NOMO-1 treated with dmso at 0.1 percent for 144 hours (cell line): ENCODE measurements at regions not wholly inside any gene's neighbourhood (a gene's known extent, or its start where the extent isn't known, plus 50 kb on each side); places are given as distances from the start of the nearest gene placed in this dataset.
"Not testable (repeated sequence)": the region's sequence is repeated elsewhere in the genome, so short reads cannot be mapped to it uniquely, and the experiment has no call there.

Source experiments
- DNase-seq: peaks from one replicate; lab custom pipeline; 2025; ENCODE audit not compliant: unreplicated experiment; lab: John Stamatoyannopoulos, UW

DNA sequence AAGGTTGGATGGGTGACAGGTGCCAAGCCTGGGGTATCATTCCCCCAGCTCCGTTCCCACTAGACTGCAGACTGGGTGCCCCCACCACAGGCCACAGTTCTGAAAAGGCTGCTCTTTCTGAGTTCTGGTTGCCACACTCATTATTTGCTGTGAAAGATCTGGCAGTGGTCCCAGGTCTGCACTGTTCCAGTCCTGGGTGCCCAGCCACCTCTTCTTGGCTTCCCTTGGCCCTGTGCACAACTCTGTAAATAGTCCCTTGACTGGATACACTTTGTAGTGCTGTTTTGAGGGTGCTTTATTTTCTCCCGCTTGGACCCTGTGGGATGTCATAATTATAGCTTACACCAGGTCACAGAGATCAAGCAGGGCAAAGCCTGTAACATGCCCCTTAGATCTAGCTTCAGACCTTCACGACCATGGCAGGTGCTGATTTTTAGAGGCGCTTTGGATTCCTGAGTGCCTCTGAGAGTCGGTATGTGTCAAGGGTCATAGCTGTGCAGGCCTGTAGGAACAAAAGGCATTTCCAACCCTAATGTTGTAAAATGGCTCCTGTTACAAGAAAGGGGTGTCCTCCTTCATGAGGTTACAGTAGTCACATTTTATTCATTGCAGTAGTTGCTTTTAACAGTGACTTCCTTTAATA is 344.9 kb downstream of the ICE1 start:
- DNase-seq: no peak

DNA sequence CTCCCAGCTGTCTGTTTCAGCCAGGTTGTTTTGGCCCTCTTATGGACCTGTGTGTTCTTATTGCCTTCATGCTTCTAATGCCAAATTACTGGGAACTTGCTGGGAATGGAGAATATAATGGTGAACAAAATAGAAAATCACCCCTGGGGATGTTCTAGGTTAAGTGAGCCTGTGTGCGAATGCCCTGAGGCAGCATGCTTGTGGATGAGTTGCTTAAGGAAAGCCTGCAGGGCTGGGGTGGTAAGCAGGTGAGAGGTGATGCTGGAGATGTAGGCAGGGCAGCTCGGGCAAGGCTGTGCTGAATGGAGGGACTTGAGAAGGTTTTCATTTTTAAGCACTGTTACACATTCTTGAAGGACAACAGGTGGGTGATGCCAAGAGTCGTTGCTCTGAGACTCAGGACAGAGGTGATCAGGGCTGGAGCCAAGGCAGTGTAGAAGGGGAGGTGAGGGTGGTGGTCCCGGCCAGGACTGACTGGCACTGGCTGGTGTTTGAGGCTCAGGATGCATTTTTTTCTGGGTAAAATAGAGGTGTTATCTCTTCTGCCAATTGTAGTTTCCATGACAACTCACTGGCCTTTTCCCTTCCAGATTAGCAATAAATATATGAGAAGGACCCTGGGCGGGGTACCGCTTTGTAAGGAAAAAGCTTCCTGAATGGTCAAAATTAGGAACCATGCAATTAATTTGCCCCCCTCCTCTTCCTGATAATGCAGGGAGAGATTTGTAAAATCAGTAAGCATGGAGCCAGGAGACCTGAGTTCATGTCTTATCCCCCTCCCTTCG is 342.8 kb downstream of the ICE1 start:
- no peak for DNase-seq

DNA sequence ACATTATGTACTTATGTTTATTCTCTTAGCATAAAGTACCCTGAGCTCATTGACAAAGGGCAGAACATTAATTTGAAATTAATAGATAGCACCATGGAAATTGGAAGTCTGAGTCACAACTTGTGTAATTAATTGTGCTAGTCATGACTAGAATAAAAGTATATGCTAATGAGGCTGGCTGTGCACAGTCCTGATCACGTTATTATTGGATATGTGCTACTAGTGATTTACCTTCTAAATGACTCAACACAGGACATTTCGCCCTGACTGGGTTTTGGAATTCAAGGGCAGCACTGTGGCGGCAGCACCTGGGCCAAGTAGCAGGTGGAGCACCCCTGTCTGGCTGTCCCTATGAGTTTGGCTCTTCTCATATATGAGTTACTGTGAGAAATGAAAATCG is 341.8 kb downstream of the ICE1 start:
- DNase-seq: no peak

DNA sequence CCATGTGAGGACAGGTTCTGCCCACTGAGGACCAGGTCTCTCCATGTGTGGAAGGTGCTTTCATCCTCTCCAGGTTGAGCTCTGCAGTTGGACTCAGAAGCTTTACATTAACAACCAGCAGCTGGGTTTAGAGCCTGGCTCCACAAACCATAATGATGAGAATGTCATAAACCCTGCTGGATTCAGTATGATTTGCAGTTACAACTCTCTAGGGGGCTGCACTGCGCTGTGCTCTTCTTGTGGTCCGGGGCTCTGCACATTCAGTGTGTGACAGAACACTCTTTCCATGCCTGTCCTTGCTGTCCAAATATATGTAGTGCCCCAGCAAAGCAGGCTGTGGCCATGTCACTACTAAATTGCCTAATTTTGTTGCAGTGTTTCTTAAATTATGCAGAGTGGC is 334.3 kb downstream of the ICE1 start:
- DNase-seq: no peak

DNA sequence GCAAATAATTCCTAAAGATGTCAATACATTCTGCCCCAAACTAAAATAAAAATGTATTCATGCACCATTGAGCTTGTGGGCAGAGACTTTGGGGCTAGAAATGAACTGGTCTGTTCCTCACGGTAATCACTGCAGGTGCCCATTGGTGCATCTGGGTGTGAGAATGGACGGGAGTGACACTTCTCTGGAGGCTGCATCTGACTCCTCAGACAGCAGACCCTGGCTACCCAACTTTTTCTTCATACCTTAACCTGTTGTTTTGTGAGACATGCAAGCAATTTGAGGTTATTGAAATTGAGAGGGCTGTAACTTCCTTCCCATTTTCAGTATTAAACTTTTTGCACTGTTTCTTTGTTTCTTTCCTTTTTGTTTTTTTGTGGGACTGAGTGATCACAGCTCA is 333.4 kb downstream of the ICE1 start:
- no peak for DNase-seq

DNA sequence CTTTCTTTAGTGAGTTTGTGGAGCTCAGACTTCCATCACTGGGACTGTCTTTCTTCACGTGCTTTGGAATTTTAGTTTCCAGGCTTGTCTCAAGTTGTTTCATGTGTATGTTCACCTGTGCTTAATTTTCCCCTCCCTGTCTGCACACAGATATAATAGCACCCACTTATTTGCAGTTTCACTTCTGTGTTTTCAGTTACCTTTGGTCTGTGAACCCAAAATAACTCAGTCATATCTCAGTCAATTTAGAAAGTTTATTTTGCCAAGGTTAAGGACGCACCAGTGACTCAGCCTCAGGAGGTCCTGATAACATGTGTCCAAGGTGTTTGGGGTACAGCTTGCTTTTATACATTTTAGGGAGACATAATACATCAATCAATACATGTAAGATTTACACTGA is 330.4 kb downstream of the ICE1 start:
- no peak for DNase-seq

DNA sequence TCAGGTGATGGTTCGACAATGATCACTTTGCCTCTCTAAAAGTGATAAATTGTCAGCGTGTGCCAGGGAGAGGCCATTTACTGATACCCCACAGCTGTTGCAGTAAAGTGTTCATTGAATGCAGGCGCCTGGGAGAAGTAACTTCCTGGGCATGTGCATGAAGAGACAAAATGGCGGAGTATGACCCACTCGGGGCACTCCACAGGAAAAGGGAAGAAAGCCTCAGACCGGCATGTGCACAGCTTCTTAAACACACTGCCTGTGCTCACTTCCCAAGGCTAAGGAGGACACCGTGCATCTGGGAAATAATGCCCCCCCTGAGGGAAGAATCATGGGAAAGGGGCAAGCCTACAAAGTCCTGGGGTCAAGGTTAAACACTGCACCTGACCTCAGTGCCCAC is 329.5 kb downstream of the ICE1 start:
- DNase-seq: no peak

DNA sequence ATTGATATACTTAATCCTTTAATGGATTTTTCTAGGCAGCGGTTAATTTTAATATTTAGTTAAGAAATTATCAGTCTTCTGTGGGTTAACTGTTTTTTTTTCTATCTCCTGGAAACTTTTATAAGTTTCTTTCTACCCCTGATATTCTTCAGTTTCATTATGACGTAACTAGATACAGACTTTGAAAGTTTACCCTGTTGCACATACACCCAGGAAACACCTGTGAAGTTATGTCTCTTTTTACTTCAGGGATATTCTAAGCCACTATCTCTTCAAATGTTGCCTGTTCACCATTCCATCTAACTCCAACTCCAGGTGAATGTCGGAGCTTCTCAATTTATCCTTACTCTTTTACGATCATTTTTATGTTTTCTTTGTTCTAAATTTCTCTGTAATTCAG is 329.0 kb downstream of the ICE1 start:
- no peak for DNase-seq

DNA sequence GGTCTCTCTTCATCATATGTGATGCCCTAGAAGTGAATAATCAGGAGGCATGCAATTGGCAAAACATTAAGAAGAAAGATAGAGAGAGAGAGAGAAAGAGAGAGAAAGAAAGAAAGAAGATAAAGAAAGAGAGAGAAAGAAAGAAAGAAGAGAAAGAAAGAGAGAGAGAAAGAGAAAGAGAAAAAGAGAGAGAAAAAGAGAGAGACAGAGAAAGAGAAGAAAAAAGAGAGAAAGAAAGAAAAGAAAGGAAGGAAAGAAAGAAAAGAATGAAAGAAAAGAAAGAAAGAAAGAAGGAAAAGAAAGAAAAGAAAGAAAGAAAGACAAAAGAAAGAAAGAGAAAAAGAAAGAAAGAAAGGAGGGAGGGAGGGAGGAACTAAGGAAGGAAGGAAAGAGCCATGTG is 318.9 kb downstream of the ICE1 start:
- DNase-seq: no peak

DNA sequence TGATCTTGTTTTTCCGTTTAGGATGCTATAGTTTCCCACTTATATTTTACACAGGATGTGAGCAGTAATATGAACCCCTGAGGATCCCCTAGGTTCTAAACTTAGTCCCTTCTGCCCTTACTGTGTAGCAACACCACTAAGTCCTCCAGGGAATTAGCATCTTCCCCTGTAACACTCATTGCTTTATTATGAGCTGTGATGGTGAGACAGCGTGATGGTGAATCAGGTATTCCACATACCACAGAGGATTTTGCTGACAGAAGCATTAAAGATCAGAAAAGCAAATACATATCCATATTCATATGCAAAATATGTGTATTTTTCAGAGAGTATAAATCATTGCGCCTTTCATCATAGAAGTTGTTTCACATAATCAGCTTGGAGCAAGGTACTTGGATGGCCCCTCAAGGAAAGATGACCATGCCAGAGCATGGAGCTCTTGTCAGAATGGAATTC is 317.0 kb downstream of the ICE1 start:
- DNase-seq: no peak

DNA sequence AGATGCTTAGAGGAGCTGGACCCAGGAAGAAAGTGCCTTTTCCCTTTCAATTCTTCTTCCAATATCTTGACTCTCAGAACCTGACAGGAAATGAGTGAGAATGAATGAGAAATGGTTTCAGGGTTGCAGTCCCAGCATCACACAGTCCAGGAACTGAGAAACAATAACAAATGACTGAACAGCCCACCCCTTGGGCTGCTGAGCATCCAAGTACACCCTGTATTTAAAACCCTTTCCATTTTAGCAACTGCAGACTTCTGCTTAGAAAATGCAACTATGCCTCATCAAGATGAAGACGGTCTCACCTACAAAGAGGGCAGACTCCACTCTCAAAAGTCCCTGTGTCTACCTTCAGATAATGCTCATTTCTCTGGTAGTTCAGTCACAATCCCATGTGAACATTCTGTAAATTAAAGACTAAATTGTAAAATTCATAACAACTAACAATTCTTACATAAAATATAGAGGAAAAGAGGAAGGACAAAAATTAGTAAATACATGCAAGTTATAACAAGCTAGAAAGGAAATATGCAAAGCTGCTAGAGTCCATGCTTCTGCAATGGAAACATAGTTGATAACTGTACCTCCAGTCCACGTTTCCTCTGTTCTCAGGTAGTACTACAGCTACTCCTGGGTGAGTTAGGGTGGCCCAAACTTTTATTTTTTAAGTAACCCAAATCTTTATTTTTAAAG is 316.5 kb downstream of the ICE1 start:
- DNase-seq: no peak

DNA sequence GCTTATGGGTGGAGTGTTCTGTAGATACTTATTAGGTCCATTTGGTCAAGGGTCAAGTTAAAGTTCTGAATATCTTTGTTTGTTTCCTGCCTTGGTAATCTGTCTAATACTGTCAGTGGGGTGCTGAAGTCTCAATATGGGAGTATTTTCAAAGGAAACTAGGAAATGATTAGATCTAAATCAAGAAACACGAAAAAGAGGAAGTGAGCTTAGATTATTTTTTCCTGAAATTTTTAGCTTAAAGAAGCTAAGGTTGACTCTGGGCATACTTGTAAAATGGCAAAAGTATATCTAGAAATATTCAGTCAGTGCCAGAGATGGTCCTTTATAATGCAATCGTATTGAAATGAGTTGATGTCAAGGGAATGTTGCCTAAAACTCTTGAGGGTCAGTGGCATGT is 313.5 kb downstream of the ICE1 start:
- DNase-seq: no peak

DNA sequence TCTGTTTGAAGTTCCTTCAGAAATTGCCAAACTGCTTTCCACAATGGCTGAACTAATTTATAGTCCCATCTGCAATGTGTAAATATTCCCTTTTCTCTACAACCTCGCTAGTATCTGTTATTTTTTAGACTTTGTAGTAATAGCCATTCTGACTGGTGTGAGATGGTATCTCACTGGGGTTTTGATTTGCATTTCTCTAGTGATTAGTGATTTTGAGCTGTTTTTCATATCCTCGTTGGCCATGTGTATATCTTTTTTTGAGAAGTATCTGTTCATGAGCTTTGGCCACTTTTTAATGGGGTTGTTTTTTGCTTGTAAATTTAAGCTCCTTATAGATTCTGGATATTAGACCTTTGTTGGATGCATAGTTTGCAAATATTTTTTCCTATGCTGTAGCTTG is 310.6 kb downstream of the ICE1 start:
- not testable (repeated sequence) for DNase-seq

DNA sequence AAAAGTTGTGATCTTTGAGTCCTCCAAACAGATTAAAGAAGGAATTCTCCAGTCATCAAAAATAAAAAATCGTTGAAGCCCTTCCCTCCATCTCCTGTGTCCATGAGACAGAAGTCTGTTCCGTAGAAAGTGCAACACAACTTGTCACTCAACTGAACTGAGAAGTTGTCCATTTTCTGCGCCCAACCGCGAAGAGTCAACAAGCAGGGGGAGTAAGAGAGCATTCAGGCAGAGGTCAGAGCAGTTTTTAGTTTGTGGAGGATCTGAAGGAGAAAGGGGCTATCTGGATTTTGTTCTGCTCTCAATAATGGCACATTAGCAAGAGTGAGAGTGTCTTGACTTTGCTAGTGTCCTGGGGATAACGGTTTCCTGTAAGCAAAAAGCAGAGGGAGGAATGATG is 303.9 kb downstream of the ICE1 start:
- no peak for DNase-seq

DNA sequence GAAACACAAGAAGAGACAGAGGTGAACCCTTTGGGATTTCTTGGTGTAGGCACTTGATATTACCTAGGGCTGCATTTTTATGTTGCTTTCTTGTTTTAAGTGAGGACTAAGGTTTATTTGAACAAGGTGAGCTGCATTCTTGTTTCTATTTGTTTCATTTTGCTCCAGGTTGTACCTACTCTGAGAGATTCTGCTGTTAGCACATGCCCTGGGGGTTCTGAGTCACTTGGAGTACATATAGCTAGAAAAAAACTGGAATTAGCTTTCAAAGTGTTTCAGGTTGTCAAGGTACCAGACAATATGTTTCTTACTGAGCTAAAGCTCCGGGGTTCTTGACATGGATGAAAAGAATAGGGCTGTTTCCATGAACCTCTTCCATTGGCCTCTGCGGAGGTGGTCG is 299.4 kb downstream of the ICE1 start:
- no peak for DNase-seq

DNA sequence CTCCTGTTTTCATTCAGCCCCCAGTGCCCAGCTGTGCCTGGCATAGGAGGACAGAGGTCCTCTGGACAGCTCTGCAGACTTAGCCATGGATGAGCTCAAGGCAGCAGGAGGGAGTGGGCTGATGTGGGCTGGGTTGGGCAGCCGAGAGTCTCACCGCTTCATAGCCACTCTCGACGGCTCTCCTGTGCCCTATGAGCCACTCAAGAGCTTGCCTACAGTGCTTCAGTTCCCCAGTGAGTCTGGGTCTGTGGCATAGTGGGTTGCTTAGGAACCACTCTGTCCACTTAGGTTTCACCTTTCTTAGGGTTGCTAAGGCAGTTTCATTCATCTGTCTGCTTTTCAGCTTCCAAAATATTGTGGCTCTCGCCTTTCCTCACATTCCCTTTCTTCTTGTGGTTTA is 296.8 kb downstream of the ICE1 start:
- DNase-seq: no peak

DNA sequence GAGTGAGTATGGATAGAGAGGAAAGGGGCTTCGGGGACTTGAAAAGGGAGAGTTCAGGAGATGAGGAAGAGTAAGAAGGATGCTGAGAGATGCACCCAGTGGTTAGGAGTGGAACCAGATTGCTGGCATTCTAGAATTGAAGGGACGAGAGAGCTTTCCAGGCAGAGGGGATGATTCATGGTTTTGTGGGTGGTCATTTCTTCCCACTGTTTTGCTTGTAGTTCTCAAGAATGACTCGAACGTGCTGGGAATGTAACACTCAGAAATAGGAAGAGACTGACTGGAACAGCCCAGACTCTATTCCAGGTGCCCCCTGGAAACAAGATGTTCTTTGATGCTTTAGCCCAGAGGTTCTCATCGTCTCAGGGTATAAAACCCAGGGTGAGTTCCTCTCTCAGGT is 294.2 kb downstream of the ICE1 start:
- DNase-seq: no peak

DNA sequence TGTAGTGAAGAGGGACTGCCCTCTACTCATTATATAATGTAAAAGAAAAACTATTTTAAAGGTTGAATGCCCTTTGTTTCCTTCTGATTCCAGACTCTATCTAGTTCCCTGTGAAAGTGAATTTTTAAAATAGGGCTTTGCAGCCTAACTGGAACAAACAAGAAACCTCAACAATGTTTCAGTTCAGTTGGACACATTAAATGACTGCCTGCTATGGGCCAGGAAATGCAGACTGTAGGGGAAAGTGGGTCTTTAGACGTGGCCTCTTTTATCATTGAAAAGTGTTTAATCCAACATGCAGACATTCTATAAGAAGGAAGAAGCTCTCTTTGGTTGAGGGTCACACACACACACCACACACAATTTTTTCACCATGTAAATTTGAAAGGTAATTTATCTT is 289.1 kb downstream of the ICE1 start:
- no peak for DNase-seq

DNA sequence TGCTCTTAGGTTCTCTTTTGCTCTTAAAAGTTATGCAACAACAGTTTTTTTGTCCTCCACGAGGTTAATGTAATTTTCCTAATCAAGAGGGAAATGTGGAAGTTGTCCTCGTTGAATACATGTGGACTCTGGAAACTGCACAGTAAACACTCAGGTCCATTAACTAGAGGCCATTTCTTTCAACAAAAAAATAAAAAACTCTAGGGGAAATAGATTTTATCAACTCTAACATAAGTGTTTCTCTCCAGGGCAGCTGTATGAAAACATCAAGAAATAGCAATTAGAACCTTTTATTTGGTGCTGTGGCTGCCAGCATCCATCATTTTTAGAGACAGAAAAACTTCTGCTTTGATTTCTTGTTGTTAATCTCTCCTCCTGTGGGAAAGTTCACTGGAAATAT is 288.6 kb downstream of the ICE1 start:
- no peak for DNase-seq

DNA sequence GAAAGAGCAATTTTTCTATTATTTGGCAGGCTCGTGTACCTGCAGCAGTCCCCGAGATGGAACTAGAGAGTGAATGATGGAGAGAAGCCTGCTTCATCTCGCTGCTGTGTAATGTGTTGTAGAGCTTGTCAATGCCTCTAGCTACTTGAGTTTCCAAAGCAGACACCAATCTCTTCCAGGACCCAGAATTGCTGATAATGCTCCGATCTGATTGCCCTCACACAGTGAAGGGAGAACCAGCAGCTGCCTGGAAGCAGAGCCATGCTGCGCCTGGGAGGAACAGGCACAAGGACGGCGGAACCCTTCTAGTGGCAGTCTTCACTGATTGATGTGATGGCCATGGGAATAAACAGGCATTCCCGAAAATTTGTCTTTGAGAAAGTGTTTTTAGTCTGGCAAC is 288.0 kb downstream of the ICE1 start:
- no peak for DNase-seq

DNA sequence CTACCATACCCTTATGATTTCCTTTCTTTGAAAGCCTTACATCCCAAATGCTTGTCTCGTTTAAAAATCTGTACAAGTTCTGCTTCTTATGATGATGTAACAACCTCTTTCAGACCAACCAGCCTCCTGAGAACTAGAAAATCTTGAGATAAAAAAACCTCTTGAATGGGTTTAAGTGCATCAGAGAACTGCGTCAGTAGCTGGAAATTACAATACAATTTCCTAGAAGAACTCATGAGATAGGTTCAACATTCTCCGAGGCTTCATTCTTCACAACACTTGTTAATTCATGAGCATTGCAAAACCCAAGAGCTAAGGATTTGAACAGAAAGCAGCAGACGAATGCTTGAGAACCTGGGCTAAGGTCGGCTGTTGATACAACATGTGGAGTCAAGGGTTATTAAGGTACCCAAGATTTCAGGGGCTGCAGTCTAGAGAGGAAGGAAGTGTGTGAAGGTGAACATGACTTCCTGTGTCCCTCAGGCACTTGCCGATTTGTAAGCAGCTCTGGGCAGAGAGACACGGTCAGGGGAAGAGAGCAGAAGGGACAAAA is 286.0 kb downstream of the ICE1 start:
- DNase-seq: no peak

DNA sequence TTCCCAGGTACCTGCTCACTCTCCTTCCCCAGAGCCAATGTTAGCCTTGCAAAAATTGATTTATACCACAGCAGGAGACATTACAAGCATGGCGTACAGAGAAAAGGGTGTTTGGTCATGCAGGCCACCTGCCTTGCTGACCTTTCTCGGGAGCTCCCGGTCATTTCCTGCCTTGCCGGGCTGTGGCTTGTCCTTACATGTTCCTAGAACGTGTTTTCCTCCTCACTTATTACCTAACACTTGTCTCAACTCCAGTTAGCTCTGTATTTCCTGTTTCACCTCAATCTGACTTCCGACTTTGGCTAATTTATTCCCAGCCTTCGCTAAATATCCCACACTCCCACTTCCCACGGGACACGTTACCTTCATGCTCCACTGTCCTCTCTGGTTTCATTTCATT is 282.5 kb downstream of the ICE1 start:
- DNase-seq: no peak
